ENCODE measurements at regions not wholly inside any gene's neighbourhood (a gene's known extent, or its start where the extent isn't known, plus 50 kb on each side); places are given as distances from the start of the nearest gene placed in this dataset.

GRCh38 chr4:81776794-81777193 is 305.1 kb upstream of the RASGEF1B start:
- FAIRE-seq: no peak

GRCh38 chr4:81773557-81773956 is 301.9 kb upstream of the RASGEF1B start:
- no peak for FAIRE-seq
- no peak for DNase-seq (ENCODE audit: insufficient read length, low spot score)
- no peak for TF ChIP-seq POLR2A (IDR thresholded peaks at IDR 0.05; ENCODE audit: low read depth, low read length)

More at GRCh38 chr4:81776794-81777193, 305.1 kb upstream of the RASGEF1B start:
- TF ChIP-seq POLR2A (IDR thresholded peaks at IDR 0.05; ENCODE audit: low read depth, low read length): no peak
- DNase-seq (ENCODE audit: insufficient read length, low spot score): no peak

- FAIRE-seq (no peak), DNase-seq (ENCODE audit: insufficient read length, low spot score) (no peak)
- no peak for TF ChIP-seq POLR2A (IDR thresholded peaks at IDR 0.05; ENCODE audit: low read depth, low read length)
These were observed 300.0 kb upstream of the RASGEF1B start for GRCh38 chr4:81771721-81772120.

GRCh38 chr4:81769244-81769643 is 297.5 kb upstream of the RASGEF1B start:
- DNase-seq (ENCODE audit: insufficient read length, low spot score) (no peak), FAIRE-seq (no peak)
- no peak for TF ChIP-seq POLR2A (IDR thresholded peaks at IDR 0.05; ENCODE audit: low read depth, low read length)

- no peak for TF ChIP-seq POLR2A (IDR thresholded peaks at IDR 0.05; ENCODE audit: low read depth, low read length)
- DNase-seq (ENCODE audit: insufficient read length, low spot score): no peak
- no peak for FAIRE-seq
These were observed 287.0 kb upstream of the RASGEF1B start for GRCh38 chr4:81758574-81759264.

GRCh38 chr4:81757691-81758090 is 286.0 kb upstream of the RASGEF1B start:
- FAIRE-seq (no peak), DNase-seq (ENCODE audit: insufficient read length, low spot score) (no peak)
- no peak for TF ChIP-seq POLR2A (IDR thresholded peaks at IDR 0.05; ENCODE audit: low read depth, low read length)

GRCh38 chr4:81756973-81757372 is 285.3 kb upstream of the RASGEF1B start:
- FAIRE-seq (no peak), DNase-seq (ENCODE audit: insufficient read length, low spot score) (no peak)
- no peak for TF ChIP-seq POLR2A (IDR thresholded peaks at IDR 0.05; ENCODE audit: low read depth, low read length)

- no peak for DNase-seq (ENCODE audit: insufficient read length, low spot score)
- TF ChIP-seq POLR2A (IDR thresholded peaks at IDR 0.05; ENCODE audit: low read depth, low read length): no peak
- FAIRE-seq: no peak
These were observed 284.3 kb upstream of the RASGEF1B start for GRCh38 chr4:81756042-81756441.

GRCh38 chr4:81754169-81754568 is 282.5 kb upstream of the RASGEF1B start:
- TF ChIP-seq POLR2A (IDR thresholded peaks at IDR 0.05; ENCODE audit: low read depth, low read length): no peak
- FAIRE-seq (no peak), DNase-seq (ENCODE audit: insufficient read length, low spot score) (no peak)

- DNase-seq (ENCODE audit: insufficient read length, low spot score) (no peak), FAIRE-seq (no peak)
- TF ChIP-seq POLR2A (IDR thresholded peaks at IDR 0.05; ENCODE audit: low read depth, low read length): no peak
These were observed 280.0 kb upstream of the RASGEF1B start for GRCh38 chr4:81751531-81752289.

GRCh38 chr4:81747242-81747930 is 275.7 kb upstream of the RASGEF1B start:
- DNase-seq (ENCODE audit: insufficient read length, low spot score) (no peak), FAIRE-seq (no peak)
- no peak for TF ChIP-seq POLR2A (IDR thresholded peaks at IDR 0.05; ENCODE audit: low read depth, low read length)

- no peak for TF ChIP-seq POLR2A (IDR thresholded peaks at IDR 0.05; ENCODE audit: low read depth, low read length)
- no peak for DNase-seq (ENCODE audit: insufficient read length, low spot score)
- no peak for FAIRE-seq
These were observed 275.1 kb upstream of the RASGEF1B start for GRCh38 chr4:81746773-81747172.

GRCh38 chr4:81746071-81746470 is 274.4 kb upstream of the RASGEF1B start:
- FAIRE-seq (no peak), DNase-seq (ENCODE audit: insufficient read length, low spot score) (no peak)
- TF ChIP-seq POLR2A (IDR thresholded peaks at IDR 0.05; ENCODE audit: low read depth, low read length): no peak

GRCh38 chr4:81745050-81745449 is 273.3 kb upstream of the RASGEF1B start:
- FAIRE-seq (no peak), DNase-seq (ENCODE audit: insufficient read length, low spot score) (no peak)
- no peak for TF ChIP-seq POLR2A (IDR thresholded peaks at IDR 0.05; ENCODE audit: low read depth, low read length)

All from H54 (cell line).